MCF 10A (cell line): ENCODE measurements at regions not wholly inside any gene's neighbourhood (a gene's known extent, or its start where the extent isn't known, plus 50 kb on each side); places are given as distances from the start of the nearest gene placed in this dataset.

Source experiments
- BruUV-seq: library from RNA; stranded (reverse); fragments of 400-500 nt; replicated peaks from 2 replicates; lab custom pipeline; 2021; lab: Mats Ljungman, UMichigan
- CTCF ChIA-PET: fragments of 300-600 bp; sonication (Branson Sonifier 250); formaldehyde crosslinking; extraction: SDS; loops from one replicate; lab custom pipeline; 2021; ENCODE audit warnings: antibody characterized with exemption, inconsistent platforms; lab: Yijun Ruan, JAX
- POLR2A ChIA-PET: fragments of 300-600, 350-650 bp; sonication (Branson Sonifier 250); formaldehyde crosslinking; extraction: SDS; loops from one replicate; lab custom pipeline; 2020; ENCODE audit warnings: antibody characterized with exemption, inconsistent platforms; lab: Yijun Ruan, JAX
- DNase-seq: peaks from one replicate; pipeline ENCODE4 v3.0.0-alpha.2; 2018; ENCODE audit not compliant: unreplicated experiment
- H3K27ac Mint-ChIP-seq: one replicate; pipeline ENCODE4 v1.8.0; 2022; ENCODE audit warnings: mild to moderate bottlenecking, low read depth, mixed read lengths; ENCODE audit not compliant: unreplicated experiment
- H3K27me3 Mint-ChIP-seq: one replicate; pipeline ENCODE4 v1.8.0; 2022; ENCODE audit warnings: mixed read lengths; ENCODE audit not compliant: insufficient read depth, unreplicated experiment
- H3K36me3 Mint-ChIP-seq: one replicate; pipeline ENCODE4 v1.8.0; 2022; ENCODE audit warnings: mild to moderate bottlenecking, moderate library complexity, mixed read lengths; ENCODE audit not compliant: insufficient read depth, unreplicated experiment
- H3K4me1 Mint-ChIP-seq: one replicate; pipeline ENCODE4 v1.8.0; 2022; ENCODE audit warnings: mixed read lengths; ENCODE audit not compliant: insufficient read depth, unreplicated experiment
- H3K4me3 Mint-ChIP-seq: one replicate; pipeline ENCODE4 v1.8.0; 2022; ENCODE audit warnings: mild to moderate bottlenecking, moderate library complexity, mixed read lengths; ENCODE audit not compliant: unreplicated experiment
- H3K9me3 Mint-ChIP-seq: one replicate; pipeline ENCODE4 v1.8.0; 2022; ENCODE audit warnings: mixed read lengths; ENCODE audit not compliant: unreplicated experiment
- CTCF ChIP-seq: fragments of 200-600 bp; IDR thresholded peaks from one replicate; pipeline ENCODE4 v1.8.0; 2022; ENCODE audit warnings: antibody characterized with exemption, mild to moderate bottlenecking; ENCODE audit not compliant: unreplicated experiment
- intact Hi-C: fragments of 100-400 bp; cut with micrococcal nuclease; formaldehyde crosslinking; loops from 2 replicates; pipeline ENCODE4 v1.14.1; 2022

GRCh38 chr18:26710470-26711096 is 154.9 kb downstream of the AQP4 start:
- intact Hi-C loops, result no loop called here
- Mint-ChIP-seq H3K9me3 (no peaks in the 10 kb centered on the region), H3K36me3 (no peaks in the 10 kb centered on the region)

GRCh38 chr18:26709897-26710296 is 155.6 kb downstream of the AQP4 start:
- Mint-ChIP-seq H3K27ac (no peak overlapping the region), H3K36me3 (no peaks in the 10 kb centered on the region), H3K27me3 (no peaks in the 10 kb centered on the region), H3K4me3 (no peak overlapping the region), H3K9me3 (no peaks in the 10 kb centered on the region), H3K4me1 (peaks cover 7% of the 10 kb centered on the region)
- CTCF ChIA-PET, result interaction anchor here (0.6 to 1.8 kb wide), 4 partner anchors 15 to 54 kb away, joined by 3 to 6 read pairs (median 3); no protein-coding TSS in a partner anchor
- no peak for DNase-seq
- intact Hi-C loops, result no loop called here
- POLR2A ChIA-PET, result interaction anchor here (1.3 kb wide), 1 partner anchor 29 kb away, joined by 4 read pairs; no protein-coding TSS in a partner anchor
- no peak for TF ChIP-seq CTCF
- no TSS peak for BruUV-seq

More at GRCh38 chr18:26710470-26711096, 154.9 kb downstream of the AQP4 start:
- TF ChIP-seq CTCF, result no peak
- no peak overlapping the region for H3K4me3 Mint-ChIP-seq
- BruUV-seq, result no TSS peak
- H3K27me3 Mint-ChIP-seq, result no peaks in the 10 kb centered on the region
- H3K27ac Mint-ChIP-seq, result no peak overlapping the region
- H3K4me1 Mint-ChIP-seq, result peaks cover 7% of the 10 kb centered on the region
- DNase-seq, result no peak
- POLR2A ChIA-PET, result interaction anchor here (0.6 kb wide), 1 partner anchor 563 kb away, joined by 3 read pairs; no protein-coding TSS in a partner anchor
- CTCF ChIA-PET, result interaction anchor here (0.6 to 1.8 kb wide), 4 partner anchors 16 to 54 kb away, joined by 3 to 6 read pairs (median 3); no protein-coding TSS in a partner anchor

GRCh38 chr18:26708806-26709716 is 156.4 kb downstream of the AQP4 start:
- H3K27me3 Mint-ChIP-seq, result no peaks in the 10 kb centered on the region
- H3K4me1 Mint-ChIP-seq, result peaks cover 7% of the 10 kb centered on the region
- BruUV-seq, result no TSS peak
- H3K9me3 Mint-ChIP-seq, result no peaks in the 10 kb centered on the region
- TF ChIP-seq CTCF, result no peak
- no peak overlapping the region for H3K27ac Mint-ChIP-seq
- no peaks in the 10 kb centered on the region for H3K36me3 Mint-ChIP-seq
- CTCF ChIA-PET, result interaction anchor here (1.8 kb wide), 1 partner anchor 52 kb away, joined by 6 read pairs; no protein-coding TSS in a partner anchor
- DNase-seq, result no peak
- POLR2A ChIA-PET, result interaction anchor here (0.6 to 1.3 kb wide), 3 partner anchors 26 to 290 kb away, joined by 4 read pairs; no protein-coding TSS in a partner anchor
- H3K4me3 Mint-ChIP-seq, result no peak overlapping the region
- intact Hi-C loops, result no loop called here

GRCh38 chr18:26706911-26707351 is 158.6 kb downstream of the AQP4 start:
- Mint-ChIP-seq H3K9me3 (no peaks in the 10 kb centered on the region), H3K4me1 (peaks cover 7% of the 10 kb centered on the region), H3K36me3 (no peaks in the 10 kb centered on the region), H3K4me3 (no peak overlapping the region), H3K27me3 (no peaks in the 10 kb centered on the region), H3K27ac (no peak overlapping the region)
- intact Hi-C loops, result no loop called here
- DNase-seq, result no peak
- POLR2A ChIA-PET, result no interaction called here
- no TSS peak for BruUV-seq
- no peak for TF ChIP-seq CTCF
- CTCF ChIA-PET, result no interaction called here
